PC-3 (cell line): ENCODE measurements at regions not wholly inside any gene's neighbourhood (a gene's known extent, or its start where the extent isn't known, plus 50 kb on each side); places are given as distances from the start of the nearest gene placed in this dataset.

Source experiments
- ATAC-seq: fragments of 200-7000 bp; cut with Tn5 transposase; 2 replicates; pipeline ENCODE4 v1.9.1; 2020; ENCODE audit warnings: mild to moderate bottlenecking, moderate library complexity
- BruUV-seq: library from RNA; stranded (reverse); fragments of 400-500 nt; replicated peaks from 2 replicates; lab custom pipeline; 2021; lab: Mats Ljungman, UMichigan
- CTCF ChIA-PET: fragments of 300-600 bp; sonication (Branson Sonifier 250); formaldehyde crosslinking; loops from one replicate; lab custom pipeline; 2022; ENCODE audit warnings: antibody characterized with exemption; lab: Charles Lee
- POLR2A ChIA-PET: fragments of 300-600 bp; sonication (Branson Sonifier 250); formaldehyde crosslinking; loops from one replicate; lab custom pipeline; 2022; ENCODE audit warnings: antibody characterized with exemption; ENCODE audit not compliant: unreplicated experiment; lab: Charles Lee
- DNase-seq: peaks from one replicate; pipeline ENCODE4 v3.0.0-alpha.2; 2015
- H2AFZ ChIP-seq: fragments of 300-600 bp; sonication (generic); 2 replicates; pipeline ENCODE4 v1.6.0; 2016; ENCODE audit warnings: antibody characterized with exemption, low read length
- H3F3A ChIP-seq: fragments of 300-600 bp; sonication (generic); one replicate; pipeline ENCODE4 v1.6.0; 2017; ENCODE audit warnings: antibody characterized with exemption, low read length, control low read depth, mild to moderate bottlenecking; ENCODE audit not compliant: unreplicated experiment
- H3K27ac ChIP-seq: fragments of 300-600 bp; sonication (generic); 2 replicates; pipeline ENCODE4 v1.5.1; 2016; ENCODE audit warnings: mild to moderate bottlenecking, low read length
- H3K27me3 ChIP-seq: fragments of 300-600 bp; sonication (generic); 2 replicates; pipeline ENCODE4 v1.6.1; 2016; ENCODE audit warnings: low read length, mixed read lengths
- H3K36me3 ChIP-seq: fragments of 300-600 bp; sonication (generic); 2 replicates; pipeline ENCODE4 v1.6.1; 2016; ENCODE audit warnings: low read depth, mixed run types, low read length, mixed read lengths
- H3K4me1 ChIP-seq: fragments of 300-600 bp; sonication (generic); 2 replicates; pipeline ENCODE4 v1.5.1; 2016; ENCODE audit warnings: low read length; ENCODE audit not compliant: insufficient read depth
- H3K4me2 ChIP-seq: fragments of 300-600 bp; sonication (generic); 2 replicates; pipeline ENCODE4 v1.6.0; 2016; ENCODE audit warnings: low read length
- H3K4me3 ChIP-seq: fragments of 300-600 bp; sonication (generic); 2 replicates; pipeline ENCODE4 v1.5.1; 2016; ENCODE audit warnings: mild to moderate bottlenecking, low read length, mixed read lengths
- H3K79me2 ChIP-seq: fragments of 300-600 bp; sonication (generic); 2 replicates; pipeline ENCODE4 v1.6.1; 2017; ENCODE audit warnings: low read length, mixed read lengths
- H3K9ac ChIP-seq: fragments of 300-600 bp; sonication (generic); 2 replicates; pipeline ENCODE4 v1.6.0; 2016; ENCODE audit warnings: mild to moderate bottlenecking, low read length
- H3K9me2 ChIP-seq: fragments of 300-600 bp; sonication (generic); replicated peaks from 2 replicates; pipeline ENCODE4 v1.6.1; 2016; ENCODE audit warnings: mixed run types, low read length, mixed read lengths
- H3K9me3 ChIP-seq: fragments of 300-600 bp; sonication (generic); 2 replicates; pipeline ENCODE4 v1.6.1; 2016; ENCODE audit warnings: low read length, mixed read lengths
- H4K20me1 ChIP-seq: fragments of 300-600 bp; sonication (generic); 2 replicates; pipeline ENCODE4 v1.6.1; 2016; ENCODE audit warnings: low read length, mixed read lengths
- EZH2 ChIP-seq: fragments of 300-600 bp; sonication (generic); IDR thresholded peaks from one replicate; pipeline ENCODE4 v1.6.1; 2017; ENCODE audit warnings: antibody characterized with exemption, mild to moderate bottlenecking, low read length; ENCODE audit not compliant: unreplicated experiment
- EZH2phosphoT487 ChIP-seq: fragments of 300-600 bp; sonication (generic); IDR thresholded peaks from 2 replicates; pipeline ENCODE4 v1.6.1; 2018; ENCODE audit warnings: mild to moderate bottlenecking, antibody characterized with exemption, low read length, borderline replicate concordance
- intact Hi-C: fragments of 100-400 bp; cut with micrococcal nuclease; formaldehyde crosslinking; loops from 2 replicates; pipeline ENCODE4 v1.9.0; 2023
- TF ChIP-seq, protein P1 (sequence below): fragments of 300-600 bp; sonication (generic); conservative IDR thresholded peaks from 2 replicates; pipeline ENCODE4 v1.5.1; 2017; ENCODE audit warnings: antibody characterized with exemption, low read depth, mild to moderate bottlenecking, low read length

DNA sequence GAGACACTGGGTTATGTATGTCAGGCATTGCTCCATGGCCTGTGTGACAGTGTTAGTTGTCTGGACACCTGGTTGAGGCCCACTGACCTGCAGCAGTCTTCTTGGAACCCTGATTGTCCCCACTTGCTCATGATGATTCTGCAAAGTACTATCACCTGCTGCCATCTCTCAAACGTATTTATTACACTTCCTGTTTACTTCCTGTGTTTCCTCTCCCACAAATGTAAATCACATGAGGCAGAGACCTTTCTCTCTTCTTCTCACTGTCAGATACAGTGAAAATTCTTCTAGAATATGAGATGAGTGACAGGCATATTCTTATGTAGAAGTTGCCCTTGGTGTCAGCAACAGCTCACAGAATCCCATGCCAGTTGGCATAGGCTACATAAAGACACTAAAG is 186.9 kb upstream of the CNTN1 start:
- no peaks in the 10 kb centered on the region for H3K9me2 ChIP-seq
- ChIA-PET CTCF (no interaction called here), POLR2A (no interaction called here)
- ATAC-seq: no peak
- no peaks in the 10 kb centered on the region for H3K36me3 ChIP-seq
- no peak overlapping the region for H3K4me3 ChIP-seq
- no peak overlapping the region for H3K4me2 ChIP-seq
- no peaks in the 10 kb centered on the region for H3K9me3 ChIP-seq
- H3K79me2 ChIP-seq: no peaks in the 10 kb centered on the region
- H3K27ac ChIP-seq: no peak overlapping the region
- TF ChIP-seq EZH2 (no peak), EZH2phosphoT487 (no peak)
- TF ChIP-seq, protein P1, sequence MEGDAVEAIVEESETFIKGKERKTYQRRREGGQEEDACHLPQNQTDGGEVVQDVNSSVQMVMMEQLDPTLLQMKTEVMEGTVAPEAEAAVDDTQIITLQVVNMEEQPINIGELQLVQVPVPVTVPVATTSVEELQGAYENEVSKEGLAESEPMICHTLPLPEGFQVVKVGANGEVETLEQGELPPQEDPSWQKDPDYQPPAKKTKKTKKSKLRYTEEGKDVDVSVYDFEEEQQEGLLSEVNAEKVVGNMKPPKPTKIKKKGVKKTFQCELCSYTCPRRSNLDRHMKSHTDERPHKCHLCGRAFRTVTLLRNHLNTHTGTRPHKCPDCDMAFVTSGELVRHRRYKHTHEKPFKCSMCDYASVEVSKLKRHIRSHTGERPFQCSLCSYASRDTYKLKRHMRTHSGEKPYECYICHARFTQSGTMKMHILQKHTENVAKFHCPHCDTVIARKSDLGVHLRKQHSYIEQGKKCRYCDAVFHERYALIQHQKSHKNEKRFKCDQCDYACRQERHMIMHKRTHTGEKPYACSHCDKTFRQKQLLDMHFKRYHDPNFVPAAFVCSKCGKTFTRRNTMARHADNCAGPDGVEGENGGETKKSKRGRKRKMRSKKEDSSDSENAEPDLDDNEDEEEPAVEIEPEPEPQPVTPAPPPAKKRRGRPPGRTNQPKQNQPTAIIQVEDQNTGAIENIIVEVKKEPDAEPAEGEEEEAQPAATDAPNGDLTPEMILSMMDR: no peak
- DNase-seq: no peak
- intact Hi-C loops: no loop called here
- no peaks in the 10 kb centered on the region for H4K20me1 ChIP-seq
- no TSS peak for BruUV-seq
- H2AFZ ChIP-seq: no peak overlapping the region
- H3K4me1 ChIP-seq: no peaks in the 10 kb centered on the region
- 0 out of 2 replicates have a peak, but pooled peaks cover 7% of the 10 kb centered on the region for H3K27me3 ChIP-seq
- no peak overlapping the region for H3K9ac ChIP-seq
- no peaks in the 10 kb centered on the region for H3F3A ChIP-seq

GRCh38 chr12:40508421-40508820 is 183.8 kb upstream of the CNTN1 start:
- ChIA-PET POLR2A (no interaction called here), CTCF (no interaction called here)
- Histone ChIP-seq H3K9me2 (no peaks in the 10 kb centered on the region), H4K20me1 (no peaks in the 10 kb centered on the region), H3K4me2 (no peak overlapping the region), H2AFZ (no peak overlapping the region), H3K9me3 (no peaks in the 10 kb centered on the region), H3K27ac (no peak overlapping the region), H3K36me3 (no peaks in the 10 kb centered on the region), H3K4me3 (no peak overlapping the region), H3K4me1 (no peaks in the 10 kb centered on the region), H3K27me3 (0 out of 2 replicates have a peak, but pooled peaks cover 9% of the 10 kb centered on the region), H3K79me2 (no peaks in the 10 kb centered on the region), H3K9ac (no peak overlapping the region), H3F3A (no peaks in the 10 kb centered on the region)
- DNase-seq (no peak), ATAC-seq (no peak)
- intact Hi-C loops: no loop called here
- no peak for TF ChIP-seq EZH2
- no peak for TF ChIP-seq EZH2phosphoT487
- TF ChIP-seq, protein P1: no peak
- no TSS peak for BruUV-seq

GRCh38 chr12:40511341-40511740 is 180.9 kb upstream of the CNTN1 start:
- ATAC-seq (no peak), DNase-seq (no peak)
- H3K9me3 ChIP-seq: no peaks in the 10 kb centered on the region
- H3K9ac ChIP-seq: no peak overlapping the region
- no peaks in the 10 kb centered on the region for H3K4me1 ChIP-seq
- H3K9me2 ChIP-seq: no peaks in the 10 kb centered on the region
- H3K4me3 ChIP-seq: no peak overlapping the region
- no peak overlapping the region for H3K27ac ChIP-seq
- H3K36me3 ChIP-seq: no peaks in the 10 kb centered on the region
- ChIA-PET POLR2A (no interaction called here), CTCF (no interaction called here)
- H3F3A ChIP-seq: no peaks in the 10 kb centered on the region
- 0 out of 2 replicates have a peak, but pooled peaks cover 14% of the 10 kb centered on the region for H3K27me3 ChIP-seq
- no peak overlapping the region for H2AFZ ChIP-seq
- no peaks in the 10 kb centered on the region for H4K20me1 ChIP-seq
- H3K4me2 ChIP-seq: no peak overlapping the region
- intact Hi-C loops: no loop called here
- no peaks in the 10 kb centered on the region for H3K79me2 ChIP-seq
- no peak for TF ChIP-seq EZH2phosphoT487
- no peak for TF ChIP-seq EZH2
- TF ChIP-seq, protein P1: no peak
- no TSS peak for BruUV-seq
